B cell (primary cell): ENCODE measurements at regions not wholly inside any gene's neighbourhood (a gene's known extent, or its start where the extent isn't known, plus 50 kb on each side); places are given as distances from the start of the nearest gene placed in this dataset.

Experiments used
- ATAC-seq: fragments of 200-7000 bp; cut with Tn5 transposase; one replicate; pipeline ENCODE4 v1.10.0; 2021; ENCODE audit warnings: low read depth, mild to moderate bottlenecking, moderate number of reproducible peaks, moderate library complexity
- CTCF ChIA-PET: fragments of 350-600 bp; sonication (Branson Sonifier 250); formaldehyde crosslinking; loops from one replicate; lab custom pipeline; 2021; ENCODE audit warnings: antibody characterized with exemption, inconsistent platforms; lab: Charles Lee
- POLR2A ChIA-PET: fragments of 350-600 bp; sonication (Branson Sonifier 250); formaldehyde crosslinking; loops from one replicate; lab custom pipeline; 2021; ENCODE audit warnings: antibody characterized with exemption; lab: Charles Lee
- DNase-seq: peaks from one replicate; pipeline ENCODE4 v3.0.0; 2013
- H2AFZ ChIP-seq: 2 replicates; pipeline ENCODE4 v1.6.1; 2012; ENCODE audit warnings: mild to moderate bottlenecking, low read depth, low read length; ENCODE audit not compliant: insufficient read depth, poor library complexity, severe bottlenecking
- H3K27ac ChIP-seq, 2 donors: 1 replicate in 1 of 2; 2 replicates in 1 of 2; pipeline ENCODE4 v1.5.1; 2012 to 2013; ENCODE audit warnings: low read length in 2 of 2, mild to moderate bottlenecking in 2 of 2, moderate library complexity in 1 of 2
- H3K27me3 ChIP-seq, 4 experiments: fragments of 200-600 bp in 1 of 4; sonication (generic) in 1 of 4; replicated peaks in 1 of 4; 1 replicate in 2 of 4; 2 replicates in 2 of 4; pipeline versions ENCODE4 v1.6.1 to v1.7.0; 2013 to 2016; ENCODE audit warnings: low read length in 3 of 4, mild to moderate bottlenecking in 2 of 4, mixed read lengths in 1 of 4, moderate library complexity in 1 of 4; ENCODE audit not compliant: insufficient read depth in 4 of 4, control insufficient read depth in 3 of 4; ENCODE audit errors: control extremely low read depth in 1 of 4
- H3K36me3 ChIP-seq, 2 experiments: replicated peaks in 1 of 2; 1 replicate in 1 of 2; 2 replicates in 1 of 2; pipeline versions ENCODE4 v1.6.1 to v1.7.1; 2013; ENCODE audit warnings: low read length in 1 of 2; ENCODE audit not compliant: insufficient read depth in 2 of 2, control insufficient read depth in 1 of 2; ENCODE audit errors: control extremely low read depth in 1 of 2, extremely low read depth in 1 of 2
- H3K4me1 ChIP-seq, 2 donors: fragments of 200-600 bp in 1 of 2; sonication (generic) in 1 of 2; 1 replicate in 1 of 2; 2 replicates in 1 of 2; pipeline versions ENCODE4 v1.5.1 to v1.6.1; 2013 to 2017; ENCODE audit warnings: low read length in 2 of 2; ENCODE audit not compliant: control insufficient read depth in 2 of 2, insufficient read depth in 2 of 2
- H3K4me2 ChIP-seq: replicated peaks from 2 replicates; pipeline ENCODE3; 2012; ENCODE audit warnings: mild to moderate bottlenecking, low read depth, low read length; ENCODE audit not compliant: poor library complexity, severe bottlenecking
- H3K4me3 ChIP-seq, 5 experiments: fragments of 200-600 bp in 1 of 5; sonication (generic) in 1 of 5; 1 replicate in 3 of 5; 2 replicates in 2 of 5; pipeline versions ENCODE4 v1.5.1 to v1.7.0; 2011 to 2016; ENCODE audit warnings: low read length in 4 of 5, mild to moderate bottlenecking in 4 of 5, low read depth in 2 of 5, control low read depth in 1 of 5, moderate library complexity in 1 of 5; ENCODE audit not compliant: insufficient read depth in 1 of 5; ENCODE audit errors: control extremely low read depth in 1 of 5, extremely low read depth in 1 of 5
- H3K79me2 ChIP-seq: fragments of 200-600 bp; sonication (generic); one replicate; pipeline ENCODE4 v1.6.0; 2016; ENCODE audit warnings: low read length; ENCODE audit not compliant: control insufficient read depth, insufficient read depth
- H3K9ac ChIP-seq: fragments of 200-600 bp; sonication (generic); 2 replicates; pipeline ENCODE4 v1.6.1; 2017; ENCODE audit warnings: mild to moderate bottlenecking, low read length, moderate library complexity
- H3K9me3 ChIP-seq, 3 donors: one replicate each; pipeline versions ENCODE4 v1.6.1 to v1.7.1; 2013; ENCODE audit warnings: low read length in 2 of 3; ENCODE audit not compliant: control insufficient read depth in 2 of 3, insufficient read depth in 1 of 3; ENCODE audit errors: control extremely low read depth in 1 of 3
- H4K20me1 ChIP-seq: 2 replicates; pipeline ENCODE4 v1.6.0; 2012; ENCODE audit warnings: mild to moderate bottlenecking, low read length; ENCODE audit not compliant: insufficient read depth, control insufficient read depth, poor library complexity, severe bottlenecking
- H3K27ac Mint-ChIP-seq: one replicate; pipeline ENCODE4 v1.8.0; 2021; ENCODE audit warnings: mixed read lengths
- H3K27me3 Mint-ChIP-seq: one replicate; pipeline ENCODE4 v1.8.0; 2021; ENCODE audit warnings: mixed read lengths
- H3K4me1 Mint-ChIP-seq: one replicate; pipeline ENCODE4 v1.8.0; 2021; ENCODE audit warnings: mixed read lengths
- H3K4me3 Mint-ChIP-seq: one replicate; pipeline ENCODE4 v1.8.0; 2021; ENCODE audit warnings: mixed read lengths
- H3K9me3 Mint-ChIP-seq: one replicate; pipeline ENCODE4 v1.8.0; 2022; ENCODE audit warnings: mixed read lengths; ENCODE audit not compliant: insufficient read depth
- CTCF ChIP-seq: fragments of 200-600 bp; IDR thresholded peaks from one replicate; pipeline ENCODE4 v1.8.0; 2022; ENCODE audit warnings: antibody characterized with exemption, mild to moderate bottlenecking
- EZH2 ChIP-seq: IDR thresholded peaks from 2 replicates; pipeline ENCODE4 v1.6.1; 2012; ENCODE audit warnings: borderline replicate concordance, low read depth, mild to moderate bottlenecking, moderate library complexity, low read length; ENCODE audit not compliant: insufficient read depth, poor library complexity, severe bottlenecking
- WGBS: methylation state at CpG from one replicate; pipeline ENCODE4 v1.1.5; 2013; ENCODE audit warnings: missing lambda C conversion rate; ENCODE audit not compliant: insufficient coverage; 5-methylcytosine and 5-hydroxymethylcytosine counted together
- intact Hi-C: fragments of 100-400 bp; cut with micrococcal nuclease; formaldehyde crosslinking; loops from one replicate; pipeline ENCODE4 v1.10.0; 2022

GRCh38 chr5:116813906-116814305, 239.3 kb upstream of the SEMA6A start:
- Mint-ChIP-seq H3K27ac (no peak overlapping the region), H3K4me3 (no peak overlapping the region), H3K4me1 (no peaks in the 10 kb centered on the region), H3K27me3 (peaks cover 5% of the 10 kb centered on the region), H3K9me3 (peaks cover 2% of the 10 kb centered on the region)
- DNase-seq (no peak), ATAC-seq (no peak)
- Histone ChIP-seq H3K4me1 (no peaks in the 10 kb centered on the region), H3K9me3 (no peaks in the 10 kb centered on the region), H4K20me1 (no peaks in the 10 kb centered on the region), H3K9ac (no peak overlapping the region), H3K27ac (no peak overlapping the region), H3K4me2 (no peak overlapping the region), H3K27me3 (no peaks in the 10 kb centered on the region), H3K36me3 (no peaks in the 10 kb centered on the region), H2AFZ (no peak overlapping the region), H3K79me2 (no peaks in the 10 kb centered on the region), H3K4me3 (no peak overlapping the region)
- CTCF ChIA-PET, result no interaction called here
- TF ChIP-seq EZH2 (no peak), CTCF (no peak)
- intact Hi-C loops, result no loop called here
- POLR2A ChIA-PET, result no interaction called here
- WGBS, result no CpG with 5 or more reads among the region's 2 CpGs

DNA sequence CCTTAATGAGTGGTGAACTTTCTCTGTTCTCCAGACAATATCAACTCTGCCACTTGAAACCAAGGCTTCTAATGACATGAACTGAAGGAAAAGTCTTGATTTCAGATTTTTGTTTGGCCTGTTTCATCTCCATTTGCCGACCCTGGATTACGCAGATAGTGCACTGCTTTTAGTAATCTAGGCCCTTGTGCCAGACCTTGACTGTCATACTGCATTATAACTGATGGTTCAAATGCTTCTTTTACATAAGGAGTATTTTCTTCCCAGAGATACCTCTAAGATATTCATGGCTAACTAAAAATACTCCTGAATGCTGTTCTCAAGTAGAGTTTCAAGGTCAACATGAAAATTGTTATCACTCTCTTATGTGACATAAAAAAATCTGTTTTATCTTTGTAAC, 238.7 kb upstream of the SEMA6A start:
- ATAC-seq (no peak), DNase-seq (no peak)
- TF ChIP-seq EZH2, result no peak
- no peak for TF ChIP-seq CTCF
- intact Hi-C loops, result no loop called here
- ChIA-PET POLR2A (no interaction called here), CTCF (no interaction called here)
- H3K27ac ChIP-seq, result no peak overlapping the region
- no peaks in the 10 kb centered on the region for H3K36me3 ChIP-seq
- no peak overlapping the region for H2AFZ ChIP-seq
- WGBS, result no CpG with 5 or more reads among the region's 2 CpGs
- H3K4me3 ChIP-seq, result no peak overlapping the region
- Mint-ChIP-seq H3K27ac (no peak overlapping the region), H3K9me3 (peaks cover 2% of the 10 kb centered on the region), H3K4me3 (no peak overlapping the region), H3K4me1 (no peaks in the 10 kb centered on the region), H3K27me3 (peaks cover 5% of the 10 kb centered on the region)
- H3K9ac ChIP-seq, result no peak overlapping the region
- no peaks in the 10 kb centered on the region for H3K79me2 ChIP-seq
- no peaks in the 10 kb centered on the region for H3K4me1 ChIP-seq
- no peaks in the 10 kb centered on the region for H3K27me3 ChIP-seq
- no peaks in the 10 kb centered on the region for H4K20me1 ChIP-seq
- no peaks in the 10 kb centered on the region for H3K9me3 ChIP-seq
- H3K4me2 ChIP-seq, result no peak overlapping the region
